ENCODE measurements at regions not wholly inside any gene's neighbourhood (a gene's known extent, or its start where the extent isn't known, plus 50 kb on each side); places are given as distances from the start of the nearest gene placed in this dataset.

DNA sequence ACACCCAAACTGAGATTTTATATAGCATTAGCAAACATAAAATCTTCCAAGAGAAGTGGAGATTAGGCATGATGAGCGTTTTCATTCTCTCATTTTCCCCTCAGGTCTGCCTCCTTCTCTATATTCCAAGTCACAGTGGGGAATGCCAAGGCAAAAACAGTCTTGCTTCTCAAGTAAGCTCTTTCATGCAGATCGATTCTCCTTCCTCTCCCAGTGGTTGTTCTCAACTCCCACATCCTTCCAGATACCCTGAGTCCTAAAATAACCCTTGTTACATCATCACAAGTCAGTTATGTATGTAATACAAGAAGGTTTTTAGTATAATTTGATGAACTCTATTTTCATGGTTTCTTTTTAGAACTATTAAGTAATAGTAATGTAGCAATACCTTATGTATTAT, 150.6 kb downstream of the TXNL1 start:
- TF ChIP-seq, protein P1, sequence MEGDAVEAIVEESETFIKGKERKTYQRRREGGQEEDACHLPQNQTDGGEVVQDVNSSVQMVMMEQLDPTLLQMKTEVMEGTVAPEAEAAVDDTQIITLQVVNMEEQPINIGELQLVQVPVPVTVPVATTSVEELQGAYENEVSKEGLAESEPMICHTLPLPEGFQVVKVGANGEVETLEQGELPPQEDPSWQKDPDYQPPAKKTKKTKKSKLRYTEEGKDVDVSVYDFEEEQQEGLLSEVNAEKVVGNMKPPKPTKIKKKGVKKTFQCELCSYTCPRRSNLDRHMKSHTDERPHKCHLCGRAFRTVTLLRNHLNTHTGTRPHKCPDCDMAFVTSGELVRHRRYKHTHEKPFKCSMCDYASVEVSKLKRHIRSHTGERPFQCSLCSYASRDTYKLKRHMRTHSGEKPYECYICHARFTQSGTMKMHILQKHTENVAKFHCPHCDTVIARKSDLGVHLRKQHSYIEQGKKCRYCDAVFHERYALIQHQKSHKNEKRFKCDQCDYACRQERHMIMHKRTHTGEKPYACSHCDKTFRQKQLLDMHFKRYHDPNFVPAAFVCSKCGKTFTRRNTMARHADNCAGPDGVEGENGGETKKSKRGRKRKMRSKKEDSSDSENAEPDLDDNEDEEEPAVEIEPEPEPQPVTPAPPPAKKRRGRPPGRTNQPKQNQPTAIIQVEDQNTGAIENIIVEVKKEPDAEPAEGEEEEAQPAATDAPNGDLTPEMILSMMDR (IDR thresholded peaks at IDR 0.05): no peak
- TF ChIP-seq POLR2AphosphoS5 (IDR thresholded peaks at IDR 0.05): no peak
